ENCODE measurements at regions not wholly inside any gene's neighbourhood (a gene's known extent, or its start where the extent isn't known, plus 50 kb on each side); places are given as distances from the start of the nearest gene placed in this dataset.

- no peak for DNase-seq (ENCODE audit: low read depth, low spot score)
- in situ Hi-C loops (cut with HindIII; ENCODE audit: low pct_unique_long_range_greater_than_20kb, low sequenced_read_pairs), result no loop called here
These were observed 382.2 kb downstream of the FUT8 start for GRCh38 chr14:65794674-65795279.

- in situ Hi-C loops (cut with HindIII; ENCODE audit: low pct_unique_long_range_greater_than_20kb, low sequenced_read_pairs), result no loop called here
- DNase-seq (ENCODE audit: low read depth, low spot score), result no peak
These were observed 385.7 kb downstream of the FUT8 start for GRCh38 chr14:65798216-65798615.

- DNase-seq (ENCODE audit: low read depth, low spot score), result no peak
- in situ Hi-C loops (cut with HindIII; ENCODE audit: low pct_unique_long_range_greater_than_20kb, low sequenced_read_pairs), result no loop called here
These were observed 388.2 kb downstream of the FUT8 start for GRCh38 chr14:65800694-65801093.

GRCh38 chr14:65802196-65802595 is 389.7 kb downstream of the FUT8 start:
- no peak for DNase-seq (ENCODE audit: low read depth, low spot score)
- in situ Hi-C loops (cut with HindIII; ENCODE audit: low pct_unique_long_range_greater_than_20kb, low sequenced_read_pairs), result no loop called here

- in situ Hi-C loops (cut with HindIII; ENCODE audit: low pct_unique_long_range_greater_than_20kb, low sequenced_read_pairs), result no loop called here
- DNase-seq (ENCODE audit: low read depth, low spot score), result no peak
These were observed 391.4 kb downstream of the FUT8 start for GRCh38 chr14:65803885-65804284.

GRCh38 chr14:65804439-65805112 is 392.0 kb downstream of the FUT8 start:
- no peak for DNase-seq (ENCODE audit: low read depth, low spot score)
- in situ Hi-C loops (cut with HindIII; ENCODE audit: low pct_unique_long_range_greater_than_20kb, low sequenced_read_pairs), result no loop called here

- in situ Hi-C loops (cut with HindIII; ENCODE audit: low pct_unique_long_range_greater_than_20kb, low sequenced_read_pairs), result no loop called here
- DNase-seq (ENCODE audit: low read depth, low spot score), result no peak
These were observed 392.6 kb downstream of the FUT8 start for GRCh38 chr14:65805113-65805473.

- in situ Hi-C loops (cut with HindIII; ENCODE audit: low pct_unique_long_range_greater_than_20kb, low sequenced_read_pairs), result no loop called here
- no peak for DNase-seq (ENCODE audit: low read depth, low spot score)
These were observed 395.9 kb downstream of the FUT8 start for GRCh38 chr14:65808390-65808789.

- DNase-seq (ENCODE audit: low read depth, low spot score), result no peak
- in situ Hi-C loops (cut with HindIII; ENCODE audit: low pct_unique_long_range_greater_than_20kb, low sequenced_read_pairs), result no loop called here
These were observed 397.8 kb downstream of the FUT8 start for GRCh38 chr14:65810322-65810721.

GRCh38 chr14:65813760-65814384 is 401.3 kb downstream of the FUT8 start:
- no peak for DNase-seq (ENCODE audit: low read depth, low spot score)
- in situ Hi-C loops (cut with HindIII; ENCODE audit: low pct_unique_long_range_greater_than_20kb, low sequenced_read_pairs), result no loop called here

- in situ Hi-C loops (cut with HindIII; ENCODE audit: low pct_unique_long_range_greater_than_20kb, low sequenced_read_pairs), result no loop called here
- peak; percentile 29 for DNase-seq (ENCODE audit: low read depth, low spot score)
These were observed 402.6 kb downstream of the FUT8 start for GRCh38 chr14:65815127-65815526.

- in situ Hi-C loops (cut with HindIII; ENCODE audit: low pct_unique_long_range_greater_than_20kb, low sequenced_read_pairs), result no loop called here
- DNase-seq (ENCODE audit: low read depth, low spot score), result no peak
These were observed 404.5 kb downstream of the FUT8 start for GRCh38 chr14:65817011-65817410.

- no peak for DNase-seq (ENCODE audit: low read depth, low spot score)
- in situ Hi-C loops (cut with HindIII; ENCODE audit: low pct_unique_long_range_greater_than_20kb, low sequenced_read_pairs), result no loop called here
These were observed 407.0 kb downstream of the FUT8 start for GRCh38 chr14:65819569-65819968.

- in situ Hi-C loops (cut with HindIII; ENCODE audit: low pct_unique_long_range_greater_than_20kb, low sequenced_read_pairs), result no loop called here
These were observed 408.8 kb downstream of the FUT8 start for GRCh38 chr14:65821224-65821753.

GRCh38 chr14:65824285-65824977 is 411.9 kb downstream of the FUT8 start:
- in situ Hi-C loops (cut with HindIII; ENCODE audit: low pct_unique_long_range_greater_than_20kb, low sequenced_read_pairs), result no loop called here

More at GRCh38 chr14:65821224-65821753, 408.8 kb downstream of the FUT8 start:
- no peak for DNase-seq (ENCODE audit: low read depth, low spot score)

GRCh38 chr14:65824978-65825299 is 412.4 kb downstream of the FUT8 start:
- in situ Hi-C loops (cut with HindIII; ENCODE audit: low pct_unique_long_range_greater_than_20kb, low sequenced_read_pairs), result no loop called here
- DNase-seq (ENCODE audit: low read depth, low spot score), result no peak

More at GRCh38 chr14:65824285-65824977, 411.9 kb downstream of the FUT8 start:
- DNase-seq (ENCODE audit: low read depth, low spot score), result peak; percentile 76

- DNase-seq (ENCODE audit: low read depth, low spot score), result no peak
- in situ Hi-C loops (cut with HindIII; ENCODE audit: low pct_unique_long_range_greater_than_20kb, low sequenced_read_pairs), result no loop called here
These were observed 414.4 kb downstream of the FUT8 start for GRCh38 chr14:65826946-65827345.

GRCh38 chr14:65827520-65827919 is 415.0 kb downstream of the FUT8 start:
- in situ Hi-C loops (cut with HindIII; ENCODE audit: low pct_unique_long_range_greater_than_20kb, low sequenced_read_pairs), result no loop called here
- no peak for DNase-seq (ENCODE audit: low read depth, low spot score)

All from SK-MEL-5 (cell line).